ENCODE measurements at regions not wholly inside any gene's neighbourhood (a gene's known extent, or its start where the extent isn't known, plus 50 kb on each side); places are given as distances from the start of the nearest gene placed in this dataset.

- H2AFZ ChIP-seq (replicated peaks; ENCODE audit: low read length, poor library complexity), result no peak overlapping the region
- no peak overlapping the region for H2AK9ac ChIP-seq (replicated peaks; ENCODE audit: low read depth, low read length, poor library complexity)
- no peak overlapping the region for H2BK5ac ChIP-seq (ENCODE audit: low read depth, low read length, poor library complexity, severe bottlenecking)
- H3K27me3 ChIP-seq (ENCODE audit: control insufficient read depth, insufficient read depth, low read length), result no peaks in the 10 kb centered on the region
- POLR2A ChIA-PET (ENCODE audit: unreplicated experiment), result no interaction called here
- H3K56ac ChIP-seq (ENCODE audit: extremely low read depth, insufficient read depth, low read length), result no peak overlapping the region
- H2BK120ac ChIP-seq (ENCODE audit: low read depth, low read length), result no peak overlapping the region
- no peak for TF ChIP-seq BHLHE40 (IDR thresholded peaks at IDR 0.05; ENCODE audit: low read depth, low read length)
- TF ChIP-seq MAZ (IDR thresholded peaks at IDR 0.05; ENCODE audit: borderline replicate concordance, low read depth, low read length), result no peak
- TF ChIP-seq MAFK (IDR thresholded peaks at IDR 0.05; ENCODE audit: low read depth, low read length), result no peak
- no peak for TF ChIP-seq RCOR1 (IDR thresholded peaks at IDR 0.05; ENCODE audit: insufficient replicate concordance, low read length)
- no peak for TF ChIP-seq RFX5 (IDR thresholded peaks at IDR 0.05; ENCODE audit: low read depth, low read length)
- no peak for TF ChIP-seq NFE2L2 (IDR thresholded peaks at IDR 0.05; ENCODE audit: low read depth, low read length)
- no peak for TF ChIP-seq CHD1 (IDR thresholded peaks at IDR 0.05; ENCODE audit: low read depth, low read length)
- TF ChIP-seq USF2 (IDR thresholded peaks at IDR 0.05; ENCODE audit: low read depth, low read length), result no peak
- TF ChIP-seq POLR2A (IDR thresholded peaks at IDR 0.05; ENCODE audit: low read depth, low read length), result no peak
- no peak for TF ChIP-seq SMC3 (IDR thresholded peaks at IDR 0.05; ENCODE audit: low read depth, low read length)
- TF ChIP-seq CTCF (conservative IDR thresholded peaks at IDR 0.05; ENCODE audit: low read depth, low read length), result no peak
- TF ChIP-seq CEBPB (IDR thresholded peaks at IDR 0.05; ENCODE audit: low read depth, low read length), result no peak
- TF ChIP-seq ELK1 (IDR thresholded peaks at IDR 0.05; ENCODE audit: borderline replicate concordance, low read depth, low read length), result no peak
- no peak for TF ChIP-seq FOS (IDR thresholded peaks at IDR 0.05; ENCODE audit: low read depth, low read length)
- no peak for TF ChIP-seq MXI1 (IDR thresholded peaks at IDR 0.05; ENCODE audit: borderline replicate concordance, low read depth, low read length)
- TF ChIP-seq RAD21 (IDR thresholded peaks at IDR 0.05; ENCODE audit: low read length), result no peak
- no peaks in the 10 kb centered on the region for H3K9me3 ChIP-seq (ENCODE audit: control insufficient read depth, insufficient read depth, low read length)
- no peak overlapping the region for H3K4me2 ChIP-seq (ENCODE audit: low read depth, low read length)
- H4K5ac ChIP-seq (ENCODE audit: low read depth, low read length), result no peak overlapping the region
- dilution Hi-C loops (cut with HindIII; ENCODE audit: low sequenced_read_pairs, unreplicated experiment), result no loop called here
- H2BK15ac ChIP-seq (ENCODE audit: low read depth, low read length), result no peak overlapping the region
- in situ Hi-C loops (cut with MboI; ENCODE audit: low sequenced_read_pairs), result no loop called here
- no peaks in the 10 kb centered on the region for H3K79me1 ChIP-seq (ENCODE audit: low read depth in 1 of 2, low read length in 2 of 2)
- CTCF ChIA-PET, result no interaction called here
- no peak overlapping the region for H4K91ac ChIP-seq (ENCODE audit: insufficient read depth, low read depth, low read length)
- no peaks in the 10 kb centered on the region for H3K36me3 ChIP-seq (ENCODE audit: control insufficient read depth, insufficient read depth, low read length)
- no peak overlapping the region for H3K23ac ChIP-seq (ENCODE audit: low read depth, low read length)
- H2BK20ac ChIP-seq (ENCODE audit: low read depth, low read length), result no peak overlapping the region
- H3K4me1 ChIP-seq (ENCODE audit: control insufficient read depth, insufficient read depth, low read length), result no peaks in the 10 kb centered on the region
- no peak overlapping the region for H3K27ac ChIP-seq (ENCODE audit: insufficient read depth, low read length)
- H2AK5ac ChIP-seq (ENCODE audit: low read depth, low read length), result no peak overlapping the region
- intact Hi-C loops (cut with micrococcal nuclease), result loop anchor here (5.0 kb wide), 1 partner anchor 1484 kb away; no protein-coding TSS in a partner anchor
- DNase-seq, result no peak
- no peak overlapping the region for H3K9ac ChIP-seq (ENCODE audit: low read depth, low read length)
- H3K4me3 ChIP-seq (ENCODE audit: insufficient read depth, low read depth, low read length), result no peak overlapping the region
- WGBS, 2 experiments (ENCODE audit: extremely low coverage in 2 of 2, insufficient read length in 1 of 2), result 80% methylated on average over 1 of the region's 9 CpGs; no CpG with 5 or more reads in 1 of the 2 experiments
- no peak overlapping the region for H3K4ac ChIP-seq (ENCODE audit: low read depth, low read length)
- no peak overlapping the region for H4K8ac ChIP-seq (ENCODE audit: low read depth in 2 of 2, low read length in 2 of 2)
- ATAC-seq (ENCODE audit: low read depth), result no peak
- H3K9me1 ChIP-seq (ENCODE audit: insufficient read depth, low read length), result no peaks in the 10 kb centered on the region
- no peak overlapping the region for H3K18ac ChIP-seq (ENCODE audit: low read depth, low read length)
- no peaks in the 10 kb centered on the region for H4K20me1 ChIP-seq (ENCODE audit: insufficient read depth, low read length)
- no peak overlapping the region for H3K14ac ChIP-seq (replicated peaks; ENCODE audit: low read depth, low read length)
- no TSS peak for BruUV-seq (replicated peaks)
These were observed 68.2 kb upstream of the IRX6 start for GRCh38 chr16:55255733-55256282.

Data from IMR-90 (cell line).